ENCODE measurements at regions not wholly inside any gene's neighbourhood (a gene's known extent, or its start where the extent isn't known, plus 50 kb on each side); places are given as distances from the start of the nearest gene placed in this dataset.

DNA sequence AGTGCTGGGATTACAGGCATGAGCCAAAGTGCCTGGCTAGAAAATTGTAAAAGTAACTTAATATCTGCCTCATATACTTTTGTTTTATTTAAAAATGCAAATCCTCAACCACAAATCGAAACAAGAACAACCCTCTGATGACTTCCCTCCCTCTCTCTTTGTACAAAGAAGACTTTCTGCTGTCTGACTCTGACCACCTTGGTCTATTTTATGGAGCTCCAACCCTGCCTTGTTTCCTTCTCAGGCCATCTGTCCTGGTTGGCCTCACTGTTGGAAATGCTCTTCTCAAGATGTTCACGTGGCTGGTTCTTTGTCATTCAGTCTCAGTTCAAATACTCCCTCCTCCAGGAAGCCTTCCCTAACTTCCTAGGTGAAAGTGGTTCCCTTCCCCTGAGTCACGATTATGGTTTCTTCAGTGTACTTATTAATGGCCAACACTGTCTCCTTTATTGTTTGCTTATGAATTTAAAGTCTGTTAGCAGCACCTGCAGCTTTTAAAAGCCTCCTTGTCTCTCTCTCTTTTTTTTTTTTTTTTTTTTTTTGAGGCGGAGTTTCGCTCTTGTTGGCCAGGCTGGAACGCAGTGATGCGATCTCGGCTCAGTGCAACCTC is 151.5 kb upstream of the SALL4 start:
- TF ChIP-seq EZH2 (IDR thresholded peaks at IDR 0.05; ENCODE audit: borderline replicate concordance, insufficient read depth, low read length, poor library complexity, severe bottlenecking): no peak
- TF ChIP-seq, protein P1, sequence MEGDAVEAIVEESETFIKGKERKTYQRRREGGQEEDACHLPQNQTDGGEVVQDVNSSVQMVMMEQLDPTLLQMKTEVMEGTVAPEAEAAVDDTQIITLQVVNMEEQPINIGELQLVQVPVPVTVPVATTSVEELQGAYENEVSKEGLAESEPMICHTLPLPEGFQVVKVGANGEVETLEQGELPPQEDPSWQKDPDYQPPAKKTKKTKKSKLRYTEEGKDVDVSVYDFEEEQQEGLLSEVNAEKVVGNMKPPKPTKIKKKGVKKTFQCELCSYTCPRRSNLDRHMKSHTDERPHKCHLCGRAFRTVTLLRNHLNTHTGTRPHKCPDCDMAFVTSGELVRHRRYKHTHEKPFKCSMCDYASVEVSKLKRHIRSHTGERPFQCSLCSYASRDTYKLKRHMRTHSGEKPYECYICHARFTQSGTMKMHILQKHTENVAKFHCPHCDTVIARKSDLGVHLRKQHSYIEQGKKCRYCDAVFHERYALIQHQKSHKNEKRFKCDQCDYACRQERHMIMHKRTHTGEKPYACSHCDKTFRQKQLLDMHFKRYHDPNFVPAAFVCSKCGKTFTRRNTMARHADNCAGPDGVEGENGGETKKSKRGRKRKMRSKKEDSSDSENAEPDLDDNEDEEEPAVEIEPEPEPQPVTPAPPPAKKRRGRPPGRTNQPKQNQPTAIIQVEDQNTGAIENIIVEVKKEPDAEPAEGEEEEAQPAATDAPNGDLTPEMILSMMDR (IDR thresholded peaks at IDR 0.05; ENCODE audit: poor library complexity, severe bottlenecking): no peak
- no peak for TF ChIP-seq EP300 (conservative IDR thresholded peaks at IDR 0.05; ENCODE audit: poor library complexity, severe bottlenecking)
- TF ChIP-seq TAF1 (IDR thresholded peaks at IDR 0.05; ENCODE audit: low read depth): no peak
- TF ChIP-seq, protein P2, sequence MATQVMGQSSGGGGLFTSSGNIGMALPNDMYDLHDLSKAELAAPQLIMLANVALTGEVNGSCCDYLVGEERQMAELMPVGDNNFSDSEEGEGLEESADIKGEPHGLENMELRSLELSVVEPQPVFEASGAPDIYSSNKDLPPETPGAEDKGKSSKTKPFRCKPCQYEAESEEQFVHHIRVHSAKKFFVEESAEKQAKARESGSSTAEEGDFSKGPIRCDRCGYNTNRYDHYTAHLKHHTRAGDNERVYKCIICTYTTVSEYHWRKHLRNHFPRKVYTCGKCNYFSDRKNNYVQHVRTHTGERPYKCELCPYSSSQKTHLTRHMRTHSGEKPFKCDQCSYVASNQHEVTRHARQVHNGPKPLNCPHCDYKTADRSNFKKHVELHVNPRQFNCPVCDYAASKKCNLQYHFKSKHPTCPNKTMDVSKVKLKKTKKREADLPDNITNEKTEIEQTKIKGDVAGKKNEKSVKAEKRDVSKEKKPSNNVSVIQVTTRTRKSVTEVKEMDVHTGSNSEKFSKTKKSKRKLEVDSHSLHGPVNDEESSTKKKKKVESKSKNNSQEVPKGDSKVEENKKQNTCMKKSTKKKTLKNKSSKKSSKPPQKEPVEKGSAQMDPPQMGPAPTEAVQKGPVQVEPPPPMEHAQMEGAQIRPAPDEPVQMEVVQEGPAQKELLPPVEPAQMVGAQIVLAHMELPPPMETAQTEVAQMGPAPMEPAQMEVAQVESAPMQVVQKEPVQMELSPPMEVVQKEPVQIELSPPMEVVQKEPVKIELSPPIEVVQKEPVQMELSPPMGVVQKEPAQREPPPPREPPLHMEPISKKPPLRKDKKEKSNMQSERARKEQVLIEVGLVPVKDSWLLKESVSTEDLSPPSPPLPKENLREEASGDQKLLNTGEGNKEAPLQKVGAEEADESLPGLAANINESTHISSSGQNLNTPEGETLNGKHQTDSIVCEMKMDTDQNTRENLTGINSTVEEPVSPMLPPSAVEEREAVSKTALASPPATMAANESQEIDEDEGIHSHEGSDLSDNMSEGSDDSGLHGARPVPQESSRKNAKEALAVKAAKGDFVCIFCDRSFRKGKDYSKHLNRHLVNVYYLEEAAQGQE (IDR thresholded peaks at IDR 0.05; ENCODE audit: borderline replicate concordance): no peak
- TF ChIP-seq POLR2AphosphoS5 (IDR thresholded peaks at IDR 0.05): no peak
- TF ChIP-seq RAD21 (conservative IDR thresholded peaks at IDR 0.05): no peak
- no peak for TF ChIP-seq MXI1 (conservative IDR thresholded peaks at IDR 0.05; ENCODE audit: poor library complexity, severe bottlenecking)
- no peak for TF ChIP-seq SMC3 (conservative IDR thresholded peaks at IDR 0.05; ENCODE audit: poor library complexity)

Data from neural cell (in vitro differentiated cells).